ENCODE measurements at regions not wholly inside any gene's neighbourhood (a gene's known extent, or its start where the extent isn't known, plus 50 kb on each side); places are given as distances from the start of the nearest gene placed in this dataset.

- TF ChIP-seq CTCF (IDR thresholded peaks at IDR 0.05; ENCODE audit: insufficient read depth, low read depth, low read length) (no peak), EZH2 (IDR thresholded peaks at IDR 0.05; ENCODE audit: insufficient read depth, low read length) (no peak)
Observed at GRCh38 chr2:220163486-220163885, 536.1 kb downstream of the SLC4A3 start.
